ENCODE measurements at regions not wholly inside any gene's neighbourhood (a gene's known extent, or its start where the extent isn't known, plus 50 kb on each side); places are given as distances from the start of the nearest gene placed in this dataset.
"Not testable (repeated sequence)": the region's sequence is repeated elsewhere in the genome, so short reads cannot be mapped to it uniquely, and the experiment has no call there.

DNA sequence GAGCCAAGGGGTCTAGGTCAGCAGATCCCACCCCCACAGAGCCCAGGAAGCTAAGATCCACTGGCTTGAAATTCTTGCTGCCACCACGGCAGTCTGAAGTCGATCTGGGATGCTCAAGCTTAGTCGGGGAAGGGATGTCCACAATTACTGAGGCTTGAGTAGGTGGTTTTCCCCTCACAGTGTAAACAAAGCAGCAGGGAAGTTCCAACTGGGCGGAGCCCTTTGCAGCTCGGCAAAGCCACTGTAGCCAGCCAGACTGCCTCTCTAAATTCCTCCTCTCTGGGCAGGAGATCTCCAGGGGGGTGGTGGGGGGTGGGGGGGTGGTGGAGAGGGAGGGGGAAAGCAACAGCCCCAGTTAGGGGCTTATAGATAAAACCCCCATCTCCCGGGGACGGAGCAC, 419.5 kb downstream of the NUP35 start:
- H3K9me3 ChIP-seq (ENCODE audit: low read depth, low read length): peaks cover 2% of the 10 kb centered on the region
- H2AFZ ChIP-seq (ENCODE audit: low read length): no peak overlapping the region
- H3K4me2 ChIP-seq (ENCODE audit: insufficient read depth, low read length): no peak overlapping the region
- H3K27me3 ChIP-seq (ENCODE audit: insufficient read depth, low read length): no peaks in the 10 kb centered on the region
- no peaks in the 10 kb centered on the region for H3K4me1 ChIP-seq (ENCODE audit: insufficient read depth, low read length)
- no peaks in the 10 kb centered on the region for H4K20me1 ChIP-seq (ENCODE audit: insufficient read depth, low read length)
- H3K79me2 ChIP-seq (ENCODE audit: insufficient read depth, low read length): no peaks in the 10 kb centered on the region
- no peak for DNase-seq (ENCODE audit: insufficient read length, low spot score, missing footprints)
- TF ChIP-seq, protein P1, sequence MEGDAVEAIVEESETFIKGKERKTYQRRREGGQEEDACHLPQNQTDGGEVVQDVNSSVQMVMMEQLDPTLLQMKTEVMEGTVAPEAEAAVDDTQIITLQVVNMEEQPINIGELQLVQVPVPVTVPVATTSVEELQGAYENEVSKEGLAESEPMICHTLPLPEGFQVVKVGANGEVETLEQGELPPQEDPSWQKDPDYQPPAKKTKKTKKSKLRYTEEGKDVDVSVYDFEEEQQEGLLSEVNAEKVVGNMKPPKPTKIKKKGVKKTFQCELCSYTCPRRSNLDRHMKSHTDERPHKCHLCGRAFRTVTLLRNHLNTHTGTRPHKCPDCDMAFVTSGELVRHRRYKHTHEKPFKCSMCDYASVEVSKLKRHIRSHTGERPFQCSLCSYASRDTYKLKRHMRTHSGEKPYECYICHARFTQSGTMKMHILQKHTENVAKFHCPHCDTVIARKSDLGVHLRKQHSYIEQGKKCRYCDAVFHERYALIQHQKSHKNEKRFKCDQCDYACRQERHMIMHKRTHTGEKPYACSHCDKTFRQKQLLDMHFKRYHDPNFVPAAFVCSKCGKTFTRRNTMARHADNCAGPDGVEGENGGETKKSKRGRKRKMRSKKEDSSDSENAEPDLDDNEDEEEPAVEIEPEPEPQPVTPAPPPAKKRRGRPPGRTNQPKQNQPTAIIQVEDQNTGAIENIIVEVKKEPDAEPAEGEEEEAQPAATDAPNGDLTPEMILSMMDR (IDR thresholded peaks at IDR 0.05; ENCODE audit: extremely low read depth, low read depth, low read length): no peak
- H3K27ac ChIP-seq (ENCODE audit: low read depth, low read length): no peak overlapping the region
- H3K4me3 ChIP-seq (ENCODE audit: insufficient read depth, low read length): no peak overlapping the region
- H3K36me3 ChIP-seq (ENCODE audit: insufficient read depth, low read length): no peaks in the 10 kb centered on the region

DNA sequence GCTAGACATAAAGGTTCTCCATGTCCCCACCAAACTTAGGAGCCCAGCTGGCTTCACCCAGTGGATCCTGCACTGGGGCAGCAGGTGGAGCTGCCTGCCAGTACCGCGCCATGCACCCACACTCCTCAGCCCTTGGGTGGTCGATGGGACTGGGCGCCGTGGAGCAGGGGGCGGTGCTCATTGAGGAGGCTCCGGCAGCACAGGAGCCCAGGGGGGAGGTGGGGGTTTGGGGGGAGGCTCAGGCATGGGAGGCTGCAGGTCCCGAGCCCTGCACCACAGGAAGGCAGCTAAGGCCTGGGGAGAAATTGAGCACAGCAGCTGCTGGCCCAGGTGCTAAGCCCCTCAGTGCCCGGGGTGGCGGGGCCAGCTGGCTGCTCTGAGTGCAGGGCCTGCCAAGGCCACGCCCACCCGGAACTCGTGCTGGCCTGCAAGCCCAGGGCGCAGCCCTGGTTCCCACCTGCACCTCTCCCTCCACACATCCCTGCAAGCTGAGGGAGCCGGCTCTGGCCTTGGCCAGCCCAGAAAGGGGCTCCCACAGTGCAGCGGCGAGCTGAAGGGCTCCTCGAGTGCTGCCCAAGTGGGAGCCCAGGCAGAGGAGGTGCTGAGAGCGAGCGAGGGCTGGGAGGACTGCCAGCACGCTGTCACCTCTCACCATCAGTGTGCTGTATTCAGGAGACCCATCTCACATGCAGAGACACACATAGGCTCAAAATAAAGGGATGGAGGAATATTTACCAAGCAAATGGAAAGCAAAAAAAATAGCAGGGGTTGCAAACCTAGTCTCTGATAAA, 422.5 kb downstream of the NUP35 start:
- H3K4me2 ChIP-seq (ENCODE audit: insufficient read depth, low read length); H3K27me3 ChIP-seq (ENCODE audit: insufficient read depth, low read length); H2AFZ ChIP-seq (ENCODE audit: low read length); H3K4me1 ChIP-seq (ENCODE audit: insufficient read depth, low read length); H3K4me3 ChIP-seq (ENCODE audit: insufficient read depth, low read length); H3K9me3 ChIP-seq (ENCODE audit: low read depth, low read length); DNase-seq (ENCODE audit: insufficient read length, low spot score, missing footprints); H3K27ac ChIP-seq (ENCODE audit: low read depth, low read length); H3K79me2 ChIP-seq (ENCODE audit: insufficient read depth, low read length); H3K36me3 ChIP-seq (ENCODE audit: insufficient read depth, low read length); H4K20me1 ChIP-seq (ENCODE audit: insufficient read depth, low read length): not testable (repeated sequence)

DNA sequence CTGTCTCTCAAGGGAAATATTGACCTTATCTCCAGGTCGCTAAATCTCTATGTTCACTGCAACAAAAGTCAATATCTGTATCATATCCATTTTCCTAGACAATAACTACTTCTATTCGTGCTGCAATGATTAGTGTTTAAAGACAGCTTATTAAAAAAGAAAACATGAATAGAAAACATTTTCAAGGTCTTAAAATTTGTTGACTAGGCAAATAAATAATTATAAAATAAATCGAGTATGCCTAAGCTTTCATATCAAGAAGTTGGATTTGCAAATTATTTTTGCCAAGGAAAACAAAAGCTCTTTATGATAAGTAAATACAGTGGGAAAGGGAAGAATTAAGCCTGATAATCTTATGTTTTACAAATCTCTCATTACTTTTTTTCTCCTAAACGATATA, 428.5 kb downstream of the NUP35 start:
- DNase-seq (ENCODE audit: insufficient read length, low spot score, missing footprints): no peak
- H3K4me1 ChIP-seq (ENCODE audit: insufficient read depth, low read length): no peaks in the 10 kb centered on the region
- no peaks in the 10 kb centered on the region for H3K36me3 ChIP-seq (ENCODE audit: insufficient read depth, low read length)
- H3K4me3 ChIP-seq (ENCODE audit: insufficient read depth, low read length): no peak overlapping the region
- peaks cover 2% of the 10 kb centered on the region for H3K9me3 ChIP-seq (ENCODE audit: low read depth, low read length)
- no peaks in the 10 kb centered on the region for H3K27me3 ChIP-seq (ENCODE audit: insufficient read depth, low read length)
- no peak overlapping the region for H3K27ac ChIP-seq (ENCODE audit: low read depth, low read length)
- H4K20me1 ChIP-seq (ENCODE audit: insufficient read depth, low read length): no peaks in the 10 kb centered on the region
- no peak overlapping the region for H2AFZ ChIP-seq (ENCODE audit: low read length)
- no peak overlapping the region for H3K4me2 ChIP-seq (ENCODE audit: insufficient read depth, low read length)
- TF ChIP-seq, protein P1 (IDR thresholded peaks at IDR 0.05; ENCODE audit: extremely low read depth, low read depth, low read length): no peak
- H3K79me2 ChIP-seq (ENCODE audit: insufficient read depth, low read length): no peaks in the 10 kb centered on the region

DNA sequence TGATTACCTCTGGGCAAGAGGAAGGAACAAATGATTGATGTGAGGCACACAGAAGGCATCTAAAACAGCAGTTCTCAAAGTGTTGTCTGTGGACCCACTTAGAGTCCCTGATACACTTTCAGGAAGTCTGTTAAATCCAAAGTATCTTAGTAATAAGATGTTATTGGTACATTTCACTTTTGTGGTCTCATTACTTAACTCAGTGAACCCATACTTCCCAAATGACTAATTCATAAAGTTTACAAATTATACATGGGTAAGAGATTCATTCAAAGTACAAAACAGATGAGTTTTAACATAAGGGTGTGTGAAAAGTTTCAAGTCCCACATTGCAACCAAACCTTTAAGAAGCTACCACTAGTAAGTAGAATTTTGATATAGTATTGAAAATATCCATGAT, 440.5 kb downstream of the NUP35 start:
- Histone ChIP-seq H2AFZ (ENCODE audit: low read length) (no peak overlapping the region), H3K4me1 (ENCODE audit: insufficient read depth, low read length) (no peaks in the 10 kb centered on the region), H4K20me1 (ENCODE audit: insufficient read depth, low read length) (no peaks in the 10 kb centered on the region), H3K4me3 (ENCODE audit: insufficient read depth, low read length) (no peak overlapping the region), H3K79me2 (ENCODE audit: insufficient read depth, low read length) (no peaks in the 10 kb centered on the region), H3K36me3 (ENCODE audit: insufficient read depth, low read length) (no peaks in the 10 kb centered on the region), H3K4me2 (ENCODE audit: insufficient read depth, low read length) (no peak overlapping the region), H3K9me3 (ENCODE audit: low read depth, low read length) (peaks cover 2% of the 10 kb centered on the region), H3K27ac (ENCODE audit: low read depth, low read length) (no peak overlapping the region), H3K27me3 (ENCODE audit: insufficient read depth, low read length) (no peaks in the 10 kb centered on the region)
- no peak for DNase-seq (ENCODE audit: insufficient read length, low spot score, missing footprints)
- TF ChIP-seq, protein P1 (IDR thresholded peaks at IDR 0.05; ENCODE audit: extremely low read depth, low read depth, low read length): no peak

Data from osteoblast (primary cell).